Body of pancreas (tissue), 4 donors: ENCODE measurements at regions not wholly inside any gene's neighbourhood (a gene's known extent, or its start where the extent isn't known, plus 50 kb on each side); places are given as distances from the start of the nearest gene placed in this dataset.

Experiments used
- ATAC-seq: fragments of 150-250 bp; one replicate; pipeline ENCODE4 v1.9.1; 2016
- DNase-seq, 4 donors: peaks; one replicate each; pipeline ENCODE4 v3.0.0-alpha.2; 2019
- H3K27ac ChIP-seq, 4 donors: fragments of 200-600 bp; sonication (generic); 1 replicate in 3 of 4; 2 replicates in 1 of 4; pipeline versions ENCODE4 v1.5.1 to v1.6.1; 2016 to 2019; ENCODE audit warnings: mild to moderate bottlenecking in 1 of 4, mixed read lengths in 1 of 4, moderate library complexity in 1 of 4
- H3K27me3 ChIP-seq, 2 donors: fragments of 200-600 bp; sonication (generic); one replicate each; pipeline ENCODE4 v1.6.0; 2016; ENCODE audit warnings: mild to moderate bottlenecking in 1 of 2
- H3K36me3 ChIP-seq, 2 donors: fragments of 200-600 bp; sonication (generic); replicated peaks in 1 of 2; 2 replicates each; pipeline ENCODE4 v1.5.1; 2016; ENCODE audit warnings: low read depth in 2 of 2; ENCODE audit not compliant: insufficient read depth in 1 of 2
- H3K4me1 ChIP-seq: fragments of 200-600 bp; sonication (generic); one replicate; pipeline ENCODE4 v1.6.0; 2016
- H3K4me3 ChIP-seq, 2 donors: fragments of 200-600 bp; sonication (generic); 1 replicate in 1 of 2; 2 replicates in 1 of 2; pipeline ENCODE4 v1.5.1; 2016 to 2019
- H3K9me3 ChIP-seq, 3 donors: fragments of 200-600 bp; sonication (generic); 1 replicate in 2 of 3; 2 replicates in 1 of 3; pipeline ENCODE4 v1.5.1; 2016
- POLR2A ChIP-seq, 3 donors: fragments of 450-650 bp; IDR thresholded peaks; one replicate each; pipeline ENCODE4 v1.6.1; 2016; ENCODE audit warnings: antibody characterized with exemption in 3 of 3, mild to moderate bottlenecking in 2 of 3
- WGBS, 2 donors: methylation state at CpG; one replicate each; pipeline ENCODE4 v1.1.5; 2017; 5-methylcytosine and 5-hydroxymethylcytosine counted together
- intact Hi-C: fragments of 100-400 bp; cut with DNase I; formaldehyde crosslinking; loops from one replicate; pipeline ENCODE4 v1.15.1; 2023
- TF ChIP-seq, protein P1 (sequence below), 7 experiments: fragments of 450-650 bp in 4 of 7; fragments of 200-600 bp in 3 of 7; sonication (generic) in 3 of 7; IDR thresholded peaks; one replicate each; pipeline ENCODE4 v1.5.1; 2016 to 2019; ENCODE audit warnings: antibody characterized with exemption in 7 of 7

DNA sequence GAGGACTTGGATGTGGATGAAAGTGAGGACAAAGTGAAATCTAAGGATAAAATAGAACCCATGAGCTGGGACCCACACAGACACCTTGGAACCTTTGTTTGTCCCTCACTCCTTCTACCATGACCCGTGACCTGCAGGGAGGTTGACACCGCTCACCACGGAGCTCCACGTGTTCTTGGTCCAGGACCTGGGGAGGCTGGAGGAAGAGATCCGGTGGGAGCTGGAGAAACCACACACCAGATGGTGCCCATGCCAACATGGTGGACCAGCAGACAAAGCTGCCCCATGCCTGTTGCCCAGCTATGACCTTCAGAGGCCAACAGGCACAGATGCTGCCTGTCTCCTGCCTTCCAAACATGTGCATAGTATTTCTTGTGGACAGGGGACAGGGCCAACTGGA, 721.9 kb downstream of the PTPRU start:
- H3K9me3 ChIP-seq, result no peaks in the 10 kb centered on the region
- no peaks in the 10 kb centered on the region for H3K36me3 ChIP-seq
- H3K4me1 ChIP-seq, result no peaks in the 10 kb centered on the region
- H3K27me3 ChIP-seq, result no peaks in the 10 kb centered on the region
- WGBS, 2 donors, result 72 to 95% methylated on average over 4 to 5 of the region's 5 CpGs
- ATAC-seq (no peak), DNase-seq (no peak)
- TF ChIP-seq POLR2A (IDR thresholded peaks at IDR 0.05), result no peak
- TF ChIP-seq, protein P1, sequence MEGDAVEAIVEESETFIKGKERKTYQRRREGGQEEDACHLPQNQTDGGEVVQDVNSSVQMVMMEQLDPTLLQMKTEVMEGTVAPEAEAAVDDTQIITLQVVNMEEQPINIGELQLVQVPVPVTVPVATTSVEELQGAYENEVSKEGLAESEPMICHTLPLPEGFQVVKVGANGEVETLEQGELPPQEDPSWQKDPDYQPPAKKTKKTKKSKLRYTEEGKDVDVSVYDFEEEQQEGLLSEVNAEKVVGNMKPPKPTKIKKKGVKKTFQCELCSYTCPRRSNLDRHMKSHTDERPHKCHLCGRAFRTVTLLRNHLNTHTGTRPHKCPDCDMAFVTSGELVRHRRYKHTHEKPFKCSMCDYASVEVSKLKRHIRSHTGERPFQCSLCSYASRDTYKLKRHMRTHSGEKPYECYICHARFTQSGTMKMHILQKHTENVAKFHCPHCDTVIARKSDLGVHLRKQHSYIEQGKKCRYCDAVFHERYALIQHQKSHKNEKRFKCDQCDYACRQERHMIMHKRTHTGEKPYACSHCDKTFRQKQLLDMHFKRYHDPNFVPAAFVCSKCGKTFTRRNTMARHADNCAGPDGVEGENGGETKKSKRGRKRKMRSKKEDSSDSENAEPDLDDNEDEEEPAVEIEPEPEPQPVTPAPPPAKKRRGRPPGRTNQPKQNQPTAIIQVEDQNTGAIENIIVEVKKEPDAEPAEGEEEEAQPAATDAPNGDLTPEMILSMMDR (IDR thresholded peaks at IDR 0.05), result no peak
- intact Hi-C loops, result no loop called here
- H3K4me3 ChIP-seq, result no peak overlapping the region
- no peak overlapping the region for H3K27ac ChIP-seq

DNA sequence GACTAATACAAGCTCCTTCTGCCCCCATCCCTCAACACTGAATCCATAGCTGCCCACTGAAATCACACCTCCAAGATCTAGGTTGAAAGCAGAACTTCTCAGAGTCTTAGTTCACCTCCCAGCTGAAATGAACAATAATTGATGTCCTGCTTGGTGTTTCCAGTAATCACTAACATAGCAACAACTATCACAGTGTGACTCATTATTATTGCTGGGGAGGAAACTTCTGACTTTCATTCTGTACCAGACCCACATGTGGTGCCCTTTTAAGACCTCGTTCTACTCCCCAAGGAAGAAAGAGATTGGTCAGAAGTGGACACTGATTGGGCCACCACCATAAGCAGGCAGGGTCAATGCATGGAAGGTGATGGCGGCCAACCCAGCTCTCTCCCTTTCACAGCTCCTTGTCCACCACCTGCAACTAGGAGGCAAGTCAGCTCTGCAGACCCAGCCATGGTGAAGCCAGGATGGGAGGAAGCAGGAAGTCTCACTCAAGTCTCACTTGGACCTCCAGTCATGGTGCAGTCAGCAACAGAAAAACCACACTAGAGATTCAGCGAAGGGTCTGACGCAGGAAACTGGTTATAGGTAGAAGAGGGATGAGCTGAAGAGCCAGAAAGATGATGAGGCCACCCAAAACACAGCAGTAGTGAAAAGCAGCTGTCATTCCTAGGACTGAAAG, 720.2 kb downstream of the PTPRU start:
- ATAC-seq (no peak), DNase-seq (no peak)
- Histone ChIP-seq H3K36me3 (no peaks in the 10 kb centered on the region), H3K27ac (no peak overlapping the region), H3K4me1 (no peaks in the 10 kb centered on the region), H3K4me3 (no peak overlapping the region), H3K9me3 (no peaks in the 10 kb centered on the region), H3K27me3 (no peaks in the 10 kb centered on the region)
- TF ChIP-seq POLR2A (IDR thresholded peaks at IDR 0.05), result no peak
- TF ChIP-seq, protein P1 (IDR thresholded peaks at IDR 0.05), result no peak
- intact Hi-C loops, result no loop called here
- WGBS, 2 donors, result 63 to 83% methylated on average over 4 of the region's 4 CpGs

DNA sequence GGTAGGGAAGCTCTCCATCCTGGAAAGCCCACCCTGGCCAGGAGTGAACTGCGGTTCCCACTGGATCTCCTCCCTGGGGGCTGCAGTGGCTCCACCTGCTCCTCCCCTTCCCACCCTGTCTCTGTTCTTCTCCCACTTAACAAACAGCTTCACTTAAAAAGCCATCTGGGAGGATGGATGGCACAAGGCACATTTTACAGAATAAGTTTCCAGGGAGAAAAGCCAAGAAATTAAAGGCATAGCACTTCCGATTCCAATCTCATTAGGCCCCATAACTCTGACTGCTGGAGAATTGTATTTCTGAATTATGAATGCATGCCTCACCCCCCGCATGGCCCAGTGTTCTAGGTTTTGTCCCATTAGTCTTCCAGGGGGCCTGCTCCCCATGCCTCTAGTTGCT, 718.3 kb downstream of the PTPRU start:
- Histone ChIP-seq H3K36me3 (no peaks in the 10 kb centered on the region), H3K9me3 (no peaks in the 10 kb centered on the region), H3K4me3 (no peak overlapping the region), H3K27ac (no peak overlapping the region), H3K4me1 (no peaks in the 10 kb centered on the region), H3K27me3 (no peaks in the 10 kb centered on the region)
- no peak for DNase-seq
- intact Hi-C loops, result no loop called here
- ATAC-seq, result no peak
- 67 to 77% methylated on average over 3 of the region's 3 CpGs for WGBS, 2 donors
- no peak for TF ChIP-seq POLR2A (IDR thresholded peaks at IDR 0.05)
- TF ChIP-seq, protein P1 (IDR thresholded peaks at IDR 0.05), result no peak

DNA sequence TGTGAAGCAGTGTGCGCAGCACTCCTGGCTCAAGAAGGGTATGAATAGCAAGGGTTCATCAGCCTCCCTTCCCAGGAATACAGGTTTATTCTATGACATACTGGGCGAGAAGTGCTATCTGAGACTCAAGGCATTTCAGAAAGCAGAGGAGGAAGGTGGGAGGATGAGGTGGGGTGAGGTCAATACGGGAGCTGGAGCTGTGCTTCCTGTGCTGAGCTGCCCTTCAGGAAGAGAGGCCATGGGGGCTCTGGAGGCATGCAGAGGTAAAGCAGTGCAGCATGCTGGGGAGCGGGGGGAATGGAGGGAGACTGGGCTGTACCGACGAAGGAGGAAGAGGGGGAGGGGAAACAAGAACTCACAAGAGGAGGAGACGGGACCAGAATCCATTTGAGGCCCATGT, 717.6 kb downstream of the PTPRU start:
- TF ChIP-seq POLR2A (IDR thresholded peaks at IDR 0.05), result no peak
- TF ChIP-seq, protein P1 (IDR thresholded peaks at IDR 0.05), result no peak
- intact Hi-C loops, result no loop called here
- Histone ChIP-seq H3K4me3 (no peak overlapping the region), H3K27me3 (no peaks in the 10 kb centered on the region), H3K27ac (no peak overlapping the region), H3K9me3 (no peaks in the 10 kb centered on the region), H3K4me1 (no peaks in the 10 kb centered on the region), H3K36me3 (no peaks in the 10 kb centered on the region)
- WGBS, 2 donors, result 44 to 49% methylated on average over 7 of the region's 7 CpGs
- DNase-seq (no peak), ATAC-seq (no peak)

DNA sequence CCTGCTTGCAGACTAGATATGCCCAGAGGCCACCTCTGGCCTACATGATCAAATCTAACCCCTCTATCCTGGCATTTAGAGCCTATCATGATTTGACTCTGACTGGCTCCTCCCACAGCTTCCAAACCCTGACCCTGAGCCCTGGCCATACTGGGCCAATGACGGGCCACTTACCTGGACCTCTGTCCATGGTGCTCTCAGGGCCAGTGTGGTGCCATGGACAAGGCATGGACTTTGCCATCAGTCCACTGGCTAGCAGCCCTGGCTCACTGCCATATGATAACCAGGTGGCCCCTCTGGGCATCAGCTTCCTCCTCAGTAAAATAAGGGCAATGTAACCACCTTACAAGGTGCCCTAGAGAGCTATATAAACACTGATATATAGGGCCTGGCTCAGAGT, 713.4 kb downstream of the PTPRU start:
- ATAC-seq (no peak), DNase-seq (no peak)
- no peaks in the 10 kb centered on the region for H3K9me3 ChIP-seq
- no peak overlapping the region for H3K4me3 ChIP-seq
- H3K27me3 ChIP-seq, result no peaks in the 10 kb centered on the region
- H3K27ac ChIP-seq, result no peak overlapping the region
- no peaks in the 10 kb centered on the region for H3K36me3 ChIP-seq
- no peaks in the 10 kb centered on the region for H3K4me1 ChIP-seq
- TF ChIP-seq, protein P1 (IDR thresholded peaks at IDR 0.05), result no peak
- TF ChIP-seq POLR2A (IDR thresholded peaks at IDR 0.05), result no peak
- WGBS, 2 donors, result 32 to 38% methylated on average over 1 of the region's 1 CpG
- intact Hi-C loops, result no loop called here
